HG02642 (cell line): ENCODE measurements at regions not wholly inside any gene's neighbourhood (a gene's known extent, or its start where the extent isn't known, plus 50 kb on each side); places are given as distances from the start of the nearest gene placed in this dataset.

Experiments
- ATAC-seq: cut with Tn5 transposase; IDR thresholded peaks from one replicate; pipeline ENCODE4 v1.9.1; 2021; ENCODE audit warnings: mild to moderate bottlenecking; ENCODE audit not compliant: unreplicated experiment, poor library complexity

DNA sequence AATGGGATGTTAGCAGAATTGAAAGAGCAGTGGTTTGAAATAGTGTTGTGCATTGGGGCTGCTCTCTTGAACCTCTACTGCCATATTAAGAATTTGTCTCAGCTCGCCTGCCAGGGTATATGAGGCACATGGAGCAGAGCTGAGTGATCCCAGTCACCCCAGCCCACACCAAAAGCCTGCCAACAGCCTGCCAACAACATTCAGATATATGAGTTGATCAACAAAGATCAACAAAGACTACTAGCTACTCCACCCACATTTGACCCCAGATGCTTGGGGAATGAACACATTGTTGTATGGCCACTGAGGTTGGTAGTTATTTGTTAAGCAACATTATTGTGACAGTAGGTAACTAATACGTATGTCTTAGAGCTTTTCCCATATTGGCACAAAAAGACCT, 570.9 kb upstream of the IL12A start:
- ATAC-seq, result no peak

DNA sequence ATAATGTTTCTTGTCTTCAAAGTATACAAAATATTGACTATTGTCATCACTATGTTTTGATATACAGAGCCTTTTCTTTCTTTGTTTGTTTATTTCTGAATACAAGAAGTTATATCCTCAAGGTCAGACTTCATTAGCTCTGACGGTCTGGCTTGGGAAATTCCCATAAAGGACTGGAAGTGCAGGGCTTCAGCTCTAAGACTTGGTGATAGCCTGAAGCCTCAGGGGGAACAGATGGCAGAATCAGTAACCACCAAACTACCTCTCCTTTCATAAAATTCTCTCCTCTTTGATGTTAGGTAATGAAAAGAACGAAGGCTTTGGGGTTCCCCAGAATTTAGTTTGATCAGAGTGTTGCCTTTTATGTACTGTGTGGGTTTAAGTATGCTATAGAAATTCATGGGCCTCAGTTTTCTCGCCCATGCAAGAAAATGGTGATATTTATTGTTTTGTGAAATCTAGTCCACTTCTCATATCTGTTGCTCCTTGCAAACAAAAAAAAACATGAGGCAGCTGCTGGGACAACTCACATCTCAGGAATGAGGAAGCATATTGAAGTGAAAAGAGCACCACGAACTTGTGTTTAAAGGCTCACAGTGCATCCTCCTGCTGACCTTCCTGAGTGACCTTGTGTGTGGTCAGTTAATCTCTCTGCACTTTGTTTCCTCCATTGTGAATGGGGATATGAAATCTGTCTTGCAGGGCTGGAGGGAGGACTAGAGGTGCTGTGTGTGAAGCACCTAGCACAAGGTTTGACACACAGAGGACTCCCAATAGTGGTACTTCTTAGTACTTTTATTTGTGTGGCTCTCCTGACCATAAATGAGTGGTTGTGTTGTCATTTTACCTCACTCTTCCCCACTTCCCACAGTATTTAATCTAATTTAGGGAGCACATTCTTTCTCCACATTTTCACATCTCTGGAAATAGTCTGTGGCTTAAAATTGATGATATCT, 569.8 kb upstream of the IL12A start:
- ATAC-seq, result no peak

DNA sequence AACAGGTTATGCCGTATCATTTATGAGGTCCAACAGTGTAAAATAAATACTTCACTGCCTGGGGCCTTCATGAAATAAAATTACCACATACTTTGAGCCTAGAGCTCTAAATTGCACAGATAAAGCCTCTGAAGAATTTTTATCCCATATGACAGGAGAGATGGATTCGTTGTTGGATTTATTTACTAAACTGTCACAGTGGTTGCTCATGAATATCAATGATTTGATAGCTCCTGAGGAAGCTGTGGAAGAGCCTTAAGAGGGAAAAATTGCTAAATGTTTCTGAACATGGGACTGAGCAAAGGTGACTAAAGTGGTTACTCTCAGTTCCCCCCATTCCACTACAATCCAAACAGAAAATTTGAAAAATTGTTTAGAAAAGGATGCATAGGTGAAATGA, 558.9 kb upstream of the IL12A start:
- ATAC-seq, result no peak

DNA sequence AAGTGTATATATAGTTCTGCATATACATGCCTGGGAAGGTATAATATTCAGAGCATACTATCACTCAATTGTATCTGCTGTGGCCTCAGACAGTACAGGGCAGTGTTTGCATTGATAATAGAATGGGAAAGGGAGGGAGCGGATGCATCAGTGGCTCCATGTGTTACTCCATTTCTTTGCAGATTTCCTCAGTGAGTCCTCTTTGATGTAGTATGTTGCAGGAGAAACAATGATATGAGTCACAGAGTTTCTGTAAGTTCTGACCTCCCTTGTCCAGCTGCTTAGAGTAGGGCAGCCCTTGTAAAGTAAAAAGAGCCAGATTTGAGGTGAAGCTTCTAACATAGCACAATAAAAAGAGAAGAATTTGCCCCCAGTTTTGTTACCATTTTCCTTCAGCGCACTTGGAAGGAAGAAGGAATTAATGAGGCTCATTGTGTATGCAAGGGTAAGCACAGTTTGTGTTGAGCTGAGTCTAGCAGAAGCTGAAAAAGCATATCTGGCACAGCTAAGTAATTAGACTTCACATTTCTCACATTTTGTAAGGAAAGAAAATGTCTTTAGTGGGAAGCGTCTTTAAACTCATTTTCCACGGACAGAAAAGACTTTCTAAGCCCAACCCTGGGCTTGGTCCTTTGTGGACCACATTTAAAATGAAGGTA, 555.8 kb upstream of the IL12A start:
- ATAC-seq, result no peak

DNA sequence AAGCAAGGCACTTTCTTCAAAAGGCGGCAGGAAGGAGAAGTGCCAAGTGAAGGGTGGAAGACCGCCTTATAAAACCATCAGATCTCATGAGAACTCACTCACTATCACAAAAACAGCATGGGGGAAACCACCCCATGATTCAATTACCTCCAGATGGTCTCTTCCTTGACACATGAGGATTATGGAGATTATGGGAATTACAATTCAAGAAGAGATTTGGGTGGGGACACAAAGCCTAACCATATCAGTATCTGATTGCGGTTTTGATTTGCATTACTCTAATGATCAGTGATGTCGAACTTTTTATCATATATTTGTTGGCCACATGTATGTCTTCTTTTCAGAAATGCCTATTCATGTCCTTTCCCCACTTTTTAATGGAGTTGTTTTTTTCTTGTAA, 549.3 kb upstream of the IL12A start:
- ATAC-seq, result no peak

DNA sequence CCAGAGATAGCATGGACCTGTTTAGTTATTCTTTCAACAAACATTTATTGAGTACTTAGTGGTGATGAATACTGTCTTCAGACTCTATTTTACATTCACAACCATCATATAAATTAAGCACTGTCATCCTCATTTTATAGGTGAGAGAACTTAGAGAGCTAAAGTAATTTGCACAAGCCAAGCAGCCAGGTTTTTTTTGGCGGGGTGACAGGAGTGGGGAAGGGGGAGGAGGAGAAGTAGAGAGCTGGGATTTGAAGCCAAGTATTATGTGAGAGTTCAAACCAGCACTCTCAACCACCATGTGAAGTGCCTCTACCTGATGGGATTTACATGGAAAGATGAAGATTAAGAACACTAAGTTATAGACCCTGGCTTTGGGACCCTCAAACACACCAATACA, 547.4 kb upstream of the IL12A start:
- no peak for ATAC-seq

DNA sequence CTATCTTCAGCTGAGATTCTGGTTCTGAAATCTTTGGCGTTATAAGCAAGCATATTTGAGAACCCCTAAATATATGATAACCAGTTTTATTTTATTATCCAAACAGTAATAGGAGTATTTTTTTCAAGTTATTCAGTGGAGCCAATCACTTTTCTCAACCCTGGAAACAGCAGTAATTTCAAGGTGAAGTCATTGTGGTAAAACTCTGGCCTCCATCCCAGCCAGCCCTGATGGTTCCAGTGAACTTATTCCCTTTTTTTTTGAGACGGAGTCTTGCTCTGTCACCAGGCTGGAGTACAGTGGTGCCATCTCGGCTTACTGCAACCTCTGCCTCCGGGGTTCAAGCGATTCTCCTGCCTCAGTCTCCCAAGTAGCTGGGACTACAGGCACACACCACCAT, 545.4 kb upstream of the IL12A start:
- ATAC-seq, result no peak

DNA sequence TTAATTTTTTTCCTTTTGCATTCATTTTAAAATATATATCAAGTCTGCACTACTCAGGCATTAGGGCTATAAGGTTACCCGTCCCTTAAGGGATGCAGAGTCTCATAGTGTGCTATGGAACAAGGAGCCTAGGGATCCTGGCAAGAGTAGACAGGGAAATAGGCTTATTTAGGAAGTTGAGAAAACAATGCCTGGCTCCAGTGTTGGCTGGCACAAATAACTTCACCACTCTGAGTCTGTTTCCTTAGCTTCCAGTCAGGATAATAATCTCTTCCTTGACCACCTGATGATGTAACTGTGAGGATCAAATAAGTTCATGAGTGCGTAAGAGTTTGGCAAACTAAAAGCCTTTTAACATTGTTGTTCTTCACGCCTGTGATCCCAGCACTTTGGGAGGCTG, 540.8 kb upstream of the IL12A start:
- no peak for ATAC-seq

DNA sequence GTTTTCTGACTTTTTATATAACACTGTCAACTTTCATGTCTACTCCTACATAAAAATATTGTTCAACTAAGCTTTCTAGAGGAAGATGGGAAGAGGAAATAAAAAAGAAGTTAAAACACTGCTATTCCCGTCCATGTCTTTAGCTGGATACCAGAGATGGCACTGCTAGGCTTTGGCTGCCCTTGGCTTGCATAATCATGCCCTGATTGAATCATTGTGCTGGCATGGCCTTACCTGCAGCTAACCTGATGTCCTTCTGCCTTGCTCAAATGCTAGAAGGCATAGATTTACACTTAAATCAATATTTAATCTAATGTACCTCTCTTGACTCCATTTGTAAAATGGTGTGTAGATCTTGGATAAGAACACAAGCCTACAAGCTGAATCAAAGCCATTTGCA, 539.7 kb upstream of the IL12A start:
- ATAC-seq, result no peak

DNA sequence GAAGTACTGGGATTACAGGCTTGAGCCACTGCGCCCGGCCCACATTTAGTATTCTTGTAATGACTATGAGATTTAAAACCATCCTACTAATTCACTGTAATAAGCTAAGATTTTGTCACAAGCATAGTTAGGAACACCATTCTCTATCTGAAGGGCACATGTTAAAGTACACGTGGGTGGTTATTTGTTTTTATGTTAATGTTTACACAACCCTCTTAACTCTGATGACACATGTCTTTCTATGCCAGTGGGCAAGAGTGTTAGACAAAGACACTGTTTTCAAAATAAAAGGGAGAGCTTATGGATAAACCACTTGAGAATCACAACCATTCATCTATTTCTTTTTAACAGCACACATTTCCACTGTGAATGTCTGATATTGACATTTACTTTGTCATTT, 537.6 kb upstream of the IL12A start:
- ATAC-seq, result no peak

DNA sequence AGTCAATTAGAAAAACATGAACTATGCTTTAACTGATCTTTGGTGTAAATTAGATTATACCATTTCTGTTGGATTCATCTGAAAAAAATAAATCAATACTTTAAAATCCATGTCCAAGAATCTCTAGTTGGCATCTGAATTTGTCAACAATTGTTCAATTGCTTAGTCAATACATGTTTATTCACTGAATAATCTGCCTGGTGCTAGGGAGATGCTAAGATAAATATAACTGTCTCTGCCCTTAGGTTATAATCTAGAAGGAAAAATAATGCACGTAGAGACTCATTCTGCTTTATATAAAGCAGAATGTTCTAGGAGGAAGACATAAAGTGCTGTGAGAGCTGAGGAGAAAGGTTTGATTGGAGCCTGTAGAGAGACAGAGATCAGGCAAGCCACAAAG, 537.2 kb upstream of the IL12A start:
- ATAC-seq, result no peak

DNA sequence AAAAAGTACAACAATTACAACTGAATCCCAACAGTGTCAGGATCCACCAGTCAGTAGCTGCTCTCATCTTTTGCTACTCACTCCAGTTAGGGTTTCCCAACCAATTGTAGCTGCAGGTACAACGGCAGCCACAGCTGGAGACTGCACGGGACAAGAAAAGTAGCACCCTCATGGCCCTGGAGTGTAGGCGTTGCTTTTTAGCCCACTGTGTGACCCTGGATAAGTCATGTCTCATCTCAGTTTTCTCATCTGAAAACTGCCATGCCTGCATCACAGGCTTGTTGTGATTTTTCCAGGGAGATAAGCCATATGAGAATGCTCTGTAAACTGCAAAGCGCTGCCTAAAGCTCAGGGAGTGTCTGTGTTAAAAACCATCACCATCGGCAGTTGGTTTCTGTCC, 535.6 kb upstream of the IL12A start:
- no peak for ATAC-seq

DNA sequence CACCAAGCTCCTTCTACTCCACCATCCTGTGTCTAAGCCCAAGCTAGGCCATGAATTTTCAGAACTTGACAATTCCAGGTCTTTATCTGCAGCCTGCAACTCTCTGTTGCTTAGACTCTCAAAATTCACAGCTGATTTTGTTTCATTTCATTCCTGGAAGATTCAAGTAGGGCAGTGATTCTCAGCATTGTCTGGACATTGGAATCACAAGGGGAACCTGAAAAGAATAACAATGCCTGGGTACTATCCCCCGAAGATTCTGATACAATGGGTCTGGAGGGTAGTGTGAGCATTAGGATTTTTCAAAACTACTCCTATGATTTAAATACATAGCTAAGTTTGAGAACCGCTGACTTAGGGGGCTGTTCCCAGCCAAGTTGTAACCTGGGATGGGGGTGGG, 534.7 kb upstream of the IL12A start:
- ATAC-seq, result no peak

DNA sequence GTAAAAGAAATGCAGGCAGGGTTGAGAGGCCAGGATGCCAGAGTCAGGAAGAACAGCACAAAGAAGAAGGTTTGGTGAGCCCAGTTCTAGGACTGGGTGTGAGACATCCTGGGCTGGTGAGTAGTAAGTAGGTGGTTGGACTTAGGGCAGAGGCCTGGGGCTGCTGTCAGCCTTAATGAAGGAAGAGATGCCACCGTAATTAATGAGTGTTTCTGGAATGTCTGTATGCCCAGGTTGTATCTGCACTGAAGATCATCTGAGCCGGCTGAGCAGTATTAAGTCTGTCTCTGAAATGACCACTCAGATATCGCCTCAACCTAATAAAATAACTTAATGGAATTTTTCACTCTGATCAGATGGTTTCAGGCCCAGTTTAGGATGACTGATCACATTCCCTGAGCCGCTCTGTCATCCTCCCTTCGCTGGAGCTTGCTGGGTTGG, 532.9 kb upstream of the IL12A start:
- no peak for ATAC-seq

DNA sequence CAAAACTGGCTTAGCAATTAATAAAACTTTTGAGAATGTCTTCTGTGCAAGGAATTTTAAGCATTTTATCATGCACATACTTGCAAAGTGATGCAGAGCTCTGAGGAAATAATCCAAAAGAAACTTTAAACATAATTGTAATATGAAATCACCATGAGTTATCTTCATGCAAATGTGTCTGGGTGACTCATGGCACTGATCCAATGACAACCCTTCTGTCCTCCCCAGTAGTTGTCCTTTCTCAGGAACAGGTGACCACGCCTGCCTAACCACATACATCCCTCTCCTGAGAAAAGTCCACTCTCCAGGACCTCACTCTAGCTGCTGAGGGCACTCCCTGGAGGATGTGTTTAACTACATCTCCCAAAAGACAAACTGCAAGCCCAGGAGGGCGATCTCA, 530.6 kb upstream of the IL12A start:
- ATAC-seq, result no peak

DNA sequence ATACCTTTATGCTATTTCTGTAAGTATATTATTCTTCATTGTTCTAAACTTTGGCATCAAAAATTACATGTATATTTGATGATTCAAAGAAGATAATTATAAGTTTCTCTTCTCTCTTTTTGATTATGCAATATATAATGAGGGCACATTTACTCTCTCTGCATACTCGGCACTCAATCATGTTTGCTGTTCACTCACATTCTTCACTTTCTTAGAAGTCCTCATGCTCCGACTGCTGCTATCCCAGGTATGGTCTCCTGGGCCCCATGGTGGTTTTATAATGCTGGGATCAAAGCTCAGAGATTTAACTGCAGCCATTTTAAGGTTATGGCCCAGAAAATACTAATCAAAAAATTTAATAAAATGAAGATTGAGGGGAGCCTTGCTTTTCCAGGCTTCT, 529.7 kb upstream of the IL12A start:
- ATAC-seq, result no peak

DNA sequence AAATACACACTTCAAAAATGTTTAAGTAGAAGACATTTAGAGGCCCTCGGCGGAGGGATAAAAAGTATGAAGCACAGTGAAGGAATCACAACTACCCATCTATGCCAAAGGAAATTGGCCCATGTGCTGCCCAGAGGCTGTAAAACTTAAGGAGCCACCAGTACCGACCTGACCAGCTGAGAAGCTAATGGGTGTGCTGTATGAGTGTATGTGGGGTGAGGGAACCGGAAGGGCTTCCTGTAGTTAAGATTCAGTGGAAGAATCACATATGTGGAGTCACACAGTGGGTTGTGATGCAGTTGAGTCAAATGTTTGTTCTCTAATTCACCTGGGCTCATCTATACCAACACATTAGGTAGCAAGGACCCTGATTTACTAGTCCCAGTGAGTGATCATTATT, 516.0 kb upstream of the IL12A start:
- ATAC-seq, result no peak

DNA sequence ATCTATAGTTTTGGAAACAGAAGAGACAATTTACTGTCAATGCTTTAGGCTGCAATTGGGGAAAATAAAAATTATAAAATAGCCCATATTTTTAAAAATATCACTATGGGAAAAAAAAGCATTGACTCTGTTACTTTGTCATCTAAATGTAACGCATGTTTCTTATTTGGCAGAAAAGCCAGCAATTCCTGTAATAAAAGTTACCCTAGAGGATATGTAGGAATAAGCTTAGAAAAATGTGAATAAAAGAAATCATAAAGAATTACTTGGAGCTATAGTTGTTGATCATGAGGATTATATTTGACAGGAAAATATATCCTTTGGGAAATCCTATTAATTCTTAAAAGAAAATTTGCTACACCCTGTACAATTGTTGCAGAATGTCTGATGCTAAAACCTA, 515.4 kb upstream of the IL12A start:
- no peak for ATAC-seq

DNA sequence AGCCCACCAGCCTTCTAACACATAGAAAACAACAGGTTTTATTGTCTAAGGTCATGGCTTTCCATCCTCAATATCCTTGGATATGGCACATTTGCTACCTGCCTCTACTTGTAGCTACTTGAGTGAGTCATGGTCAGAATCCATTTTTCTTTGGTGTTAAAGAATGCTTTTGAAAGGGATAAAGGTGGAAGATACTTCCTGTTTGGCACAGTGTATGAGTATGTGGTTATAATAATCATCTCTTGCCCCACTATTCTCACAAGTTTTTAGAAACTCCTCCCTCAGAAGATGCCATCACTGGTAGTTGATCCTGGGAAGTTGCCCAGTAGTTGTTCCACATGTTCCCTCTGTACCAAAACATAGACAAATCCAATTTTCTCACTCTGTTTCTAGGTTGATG, 508.6 kb upstream of the IL12A start:
- no peak for ATAC-seq

DNA sequence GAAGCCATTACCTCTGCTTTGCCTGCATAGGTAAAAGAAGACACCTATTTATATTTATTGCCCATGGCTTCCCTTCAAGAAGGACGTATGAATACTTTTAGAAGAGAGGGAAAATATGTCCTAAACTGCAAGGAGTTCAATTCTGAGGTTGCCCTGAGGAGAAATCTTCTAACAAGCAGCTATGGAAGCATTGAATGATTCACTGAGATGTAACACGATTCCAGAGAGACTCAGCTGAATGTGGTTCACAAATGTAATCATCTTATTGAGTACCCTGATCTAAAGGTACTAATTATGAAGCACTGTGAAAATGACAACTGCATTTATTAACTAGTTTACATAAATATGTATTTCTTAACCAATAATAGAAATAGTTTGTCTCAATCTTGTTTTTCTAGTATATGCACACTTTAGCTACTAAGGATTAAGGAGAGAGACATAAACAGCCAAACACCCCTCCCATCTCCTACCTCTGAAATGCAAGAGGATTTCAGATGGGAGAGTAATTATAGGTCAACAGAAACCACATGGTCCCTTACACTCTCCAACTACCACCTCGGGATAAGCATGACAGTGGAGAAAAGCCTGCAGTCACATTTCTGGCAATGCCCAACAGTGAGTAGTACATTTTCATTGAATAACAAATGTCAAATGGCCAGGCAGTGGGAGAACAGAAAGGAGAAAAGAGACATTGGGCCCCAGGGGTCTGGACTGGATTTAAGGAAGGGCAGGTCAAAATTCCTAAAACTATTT, 506.2 kb upstream of the IL12A start:
- no peak for ATAC-seq

DNA sequence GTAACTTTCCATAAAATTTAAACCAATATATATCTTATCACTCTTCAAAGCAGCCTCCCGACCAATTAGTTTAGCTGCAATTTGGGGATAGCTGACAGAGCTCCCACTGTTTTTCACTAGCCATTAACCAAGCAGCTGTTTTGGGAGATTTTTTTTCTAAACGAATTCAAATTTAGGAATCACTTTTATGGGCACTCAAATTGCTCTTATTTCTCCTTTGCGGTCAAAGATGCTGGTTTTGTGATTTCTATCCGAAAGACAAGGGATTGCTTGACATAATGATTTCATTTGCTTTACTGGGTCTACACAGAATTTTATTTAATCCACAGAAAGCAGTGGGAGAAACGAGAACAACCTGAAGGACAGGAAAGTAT, 505.7 kb upstream of the IL12A start:
- ATAC-seq, result no peak
